ENCODE measurements at regions not wholly inside any gene's neighbourhood (a gene's known extent, or its start where the extent isn't known, plus 50 kb on each side); places are given as distances from the start of the nearest gene placed in this dataset.
A peak's percentile ranks its signal among the peaks of the same experiment; 100 is the strongest.

GRCh38 chr11:19658344-19658743, 54.3 kb upstream of the NAV2 start (continued):
- peak in 1 of 2 experiments; percentile 42; a peak in 3 of 4 replicates for TF ChIP-seq RAD21 (IDR thresholded peaks at IDR 0.05 in 1 of 2, conservative IDR thresholded peaks at IDR 0.05 in 1 of 2; ENCODE audit: low read depth in 2 of 2, low read length in 2 of 2)
